HEK293 (cell line): ENCODE measurements at regions not wholly inside any gene's neighbourhood (a gene's known extent, or its start where the extent isn't known, plus 50 kb on each side); places are given as distances from the start of the nearest gene placed in this dataset.

ENCODE experiments used
- CTCF ChIA-PET: fragments of 350-600 bp; formaldehyde crosslinking; extraction: SDS; loops from one replicate; lab custom pipeline; 2021; ENCODE audit warnings: antibody characterized with exemption; lab: Yijun Ruan, JAX
- POLR2A ChIA-PET: fragments of 300-600 bp; formaldehyde crosslinking; extraction: SDS; loops from one replicate; lab custom pipeline; 2020; ENCODE audit warnings: antibody characterized with exemption, inconsistent platforms; lab: Yijun Ruan, JAX
- H3K27ac ChIP-seq: fragments of 200-500 bp; sonication (Bioruptor generic); 2 replicates; pipeline ENCODE4 v1.5.1; 2014; ENCODE audit warnings: low read depth, low read length, control low read depth, inconsistent platforms; ENCODE audit errors: extremely low read depth
- H3K36me3 ChIP-seq, 2 experiments: fragments of 200-500 bp in 1 of 2; sonication (Bioruptor generic) in 1 of 2; 1 replicate in 1 of 2; 2 replicates in 1 of 2; pipeline ENCODE4 v1.5.1; 2014 to 2017; ENCODE audit warnings: inconsistent platforms in 2 of 2, low read length in 2 of 2; ENCODE audit not compliant: control insufficient read depth in 2 of 2, insufficient read depth in 1 of 2
- H3K4me1 ChIP-seq: fragments of 200-500 bp; sonication (Bioruptor generic); 2 replicates; pipeline ENCODE4 v1.5.1; 2014; ENCODE audit warnings: mild to moderate bottlenecking, low read length, inconsistent platforms; ENCODE audit not compliant: control insufficient read depth, insufficient read depth
- H3K4me3 ChIP-seq: 2 replicates; pipeline ENCODE4 v1.5.1; 2011; ENCODE audit warnings: low read depth, mild to moderate bottlenecking, control low read depth, low read length, moderate library complexity
- H3K9me3 ChIP-seq: fragments of 200-500 bp; sonication (Bioruptor generic); 2 replicates; pipeline ENCODE4 v1.5.1; 2014; ENCODE audit warnings: low read depth, low read length, inconsistent platforms; ENCODE audit not compliant: control insufficient read depth, insufficient read depth
- KLF1 ChIP-seq: fragments of 450-650 bp; formaldehyde crosslinking; IDR thresholded peaks from 2 replicates; pipeline ENCODE4 v1.5.1; 2016; ENCODE audit warnings: missing biosample characterization, missing genetic modification characterization
- KLF9 ChIP-seq: fragments of 450-650 bp; formaldehyde crosslinking; IDR thresholded peaks from 2 replicates; pipeline ENCODE4 v1.5.1; 2016; ENCODE audit warnings: missing biosample characterization, missing genetic modification characterization, low read depth
- PRDM6 ChIP-seq: fragments of 450-650 bp; formaldehyde crosslinking; IDR thresholded peaks from 2 replicates; pipeline ENCODE4 v1.5.1; 2017; ENCODE audit warnings: missing biosample characterization, missing genetic modification characterization
- SP3 ChIP-seq: fragments of 450-650 bp; formaldehyde crosslinking; IDR thresholded peaks from 2 replicates; pipeline ENCODE4 v1.5.1; 2016; ENCODE audit warnings: missing biosample characterization, missing genetic modification characterization
- ZFHX2 ChIP-seq: fragments of 450-650 bp; formaldehyde crosslinking; conservative IDR thresholded peaks from 2 replicates; pipeline ENCODE4 v1.5.1; 2016; ENCODE audit warnings: missing biosample characterization, missing genetic modification characterization
- ZNF362 ChIP-seq: fragments of 450-650 bp; formaldehyde crosslinking; IDR thresholded peaks from 2 replicates; pipeline ENCODE4 v1.5.1; 2016; ENCODE audit warnings: missing biosample characterization, missing genetic modification characterization
- ZNF366 ChIP-seq: fragments of 450-650 bp; formaldehyde crosslinking; conservative IDR thresholded peaks from 2 replicates; pipeline ENCODE4 v1.5.1; 2016; ENCODE audit warnings: missing biosample characterization, missing genetic modification characterization
- ZNF391 ChIP-seq: fragments of 450-650 bp; formaldehyde crosslinking; IDR thresholded peaks from 2 replicates; pipeline ENCODE4 v1.5.1; 2016; ENCODE audit warnings: low read depth, missing biosample characterization, missing genetic modification characterization, borderline replicate concordance
- ZNF560 ChIP-seq: fragments of 450-650 bp; formaldehyde crosslinking; IDR thresholded peaks from 2 replicates; pipeline ENCODE4 v1.5.1; 2017; ENCODE audit warnings: missing biosample characterization, missing genetic modification characterization, borderline replicate concordance
- ZNF701 ChIP-seq: fragments of 450-650 bp; formaldehyde crosslinking; IDR thresholded peaks from 2 replicates; pipeline ENCODE4 v1.5.1; 2016; ENCODE audit warnings: missing biosample characterization, missing genetic modification characterization
- ZNF792 ChIP-seq: fragments of 450-650 bp; formaldehyde crosslinking; IDR thresholded peaks from 2 replicates; pipeline ENCODE4 v1.5.1; 2016; ENCODE audit warnings: missing biosample characterization, missing genetic modification characterization
- ZSCAN23 ChIP-seq: fragments of 450-650 bp; formaldehyde crosslinking; IDR thresholded peaks from 2 replicates; pipeline ENCODE4 v1.5.1; 2016; ENCODE audit warnings: missing biosample characterization, missing genetic modification characterization
- ZSCAN30 ChIP-seq: fragments of 450-650 bp; IDR thresholded peaks from 2 replicates; pipeline ENCODE4 v1.5.1; 2018; ENCODE audit warnings: missing biosample characterization, mild to moderate bottlenecking, missing genetic modification characterization, moderate library complexity
- TF ChIP-seq, protein P1 (sequence below): fragments of 450-650 bp; formaldehyde crosslinking; IDR thresholded peaks from 2 replicates; pipeline ENCODE4 v1.5.1; 2016; ENCODE audit warnings: missing biosample characterization, missing genetic modification characterization
- TF ChIP-seq, protein P2 (sequence below): fragments of 450-650 bp; formaldehyde crosslinking; IDR thresholded peaks from 2 replicates; pipeline ENCODE4 v1.5.1; 2017; ENCODE audit warnings: missing biosample characterization, missing genetic modification characterization
- TF ChIP-seq, protein P3 (sequence below): fragments of 450-650 bp; formaldehyde crosslinking; IDR thresholded peaks from 2 replicates; pipeline ENCODE4 v1.5.1; 2017; ENCODE audit warnings: missing biosample characterization, missing genetic modification characterization

DNA sequence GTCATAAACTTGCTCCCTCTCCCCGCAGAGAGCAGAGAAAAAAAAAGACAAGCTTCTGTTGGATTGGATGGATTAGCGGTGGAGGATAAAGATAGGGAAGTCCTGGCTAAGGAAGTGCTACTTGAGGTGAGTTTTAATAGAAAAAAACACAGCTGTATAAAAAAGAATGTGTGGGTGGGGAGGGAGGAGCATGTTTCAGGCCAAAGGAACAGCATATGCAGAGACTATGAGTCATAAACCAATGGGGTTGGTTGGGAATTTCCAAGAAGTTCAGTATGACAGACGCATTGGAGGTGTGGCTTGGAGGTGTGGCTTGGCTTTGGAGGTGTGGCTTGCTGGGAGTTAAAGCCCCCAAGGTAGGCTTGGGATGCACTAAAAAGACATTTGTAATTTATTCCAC lies 103.0 kb upstream of the LSM8 start (continued):
- TF ChIP-seq ZNF362 (peak; percentile 93), ZFHX2 (tag by site-specific recombination) (peak; percentile 40; the same call in 1 of the 2 replicates), KLF9 (no peak), SP3 (peak; percentile 45)

DNA sequence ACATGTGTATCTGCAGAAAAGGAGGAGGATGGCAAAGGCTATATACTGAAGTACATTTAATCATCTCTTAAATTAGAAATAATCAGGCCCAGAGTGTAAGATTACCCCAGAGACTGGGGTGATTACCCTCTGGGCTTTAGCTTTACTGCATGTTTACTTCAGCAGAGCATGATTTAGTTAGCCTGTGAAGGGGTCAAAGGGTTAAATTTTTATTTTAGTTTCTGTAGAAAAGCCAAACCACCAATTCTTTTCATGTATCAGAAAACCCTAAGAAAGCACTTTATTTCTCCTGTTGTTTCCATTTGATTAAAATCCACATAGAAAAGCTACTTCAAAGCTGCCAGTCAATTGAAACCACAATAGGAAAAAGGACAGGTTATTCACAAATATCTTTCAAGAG lies 101.5 kb upstream of the LSM8 start:
- H3K9me3 ChIP-seq, result no peaks in the 10 kb centered on the region
- H3K4me3 ChIP-seq, result no peak overlapping the region
- ChIA-PET POLR2A (no interaction called here), CTCF (interaction anchor here (0.6 to 0.8 kb wide), 2 partner anchors 101 to 128 kb away, joined by 4 read pairs; no protein-coding TSS in a partner anchor)
- no peaks in the 10 kb centered on the region for H3K36me3 ChIP-seq
- no peaks in the 10 kb centered on the region for H3K4me1 ChIP-seq
- 0 out of 2 replicates have a peak, but pooled peaks have one; percentile 15 for TF ChIP-seq PRDM6 (tag by site-specific recombination)
- no peak for TF ChIP-seq ZNF792 (tag by site-specific recombination)
- H3K27ac ChIP-seq, result no peak overlapping the region

GRCh38 chr7:118085000-118085399 lies 99.0 kb upstream of the LSM8 start:
- CTCF ChIA-PET, result interaction anchor here (1.0 kb wide), 1 partner anchor 92 kb away, joined by 3 read pairs; no protein-coding TSS in a partner anchor
- H3K4me1 ChIP-seq, result no peaks in the 10 kb centered on the region
- TF ChIP-seq ZNF391 (no peak), ZNF366 (no peak), ZSCAN23 (tag by site-specific recombination) (no peak), KLF1 (no peak), ZSCAN30 (no peak), ZNF701 (tag by site-specific recombination) (no peak), ZNF560 (no peak)
- TF ChIP-seq, protein P1, sequence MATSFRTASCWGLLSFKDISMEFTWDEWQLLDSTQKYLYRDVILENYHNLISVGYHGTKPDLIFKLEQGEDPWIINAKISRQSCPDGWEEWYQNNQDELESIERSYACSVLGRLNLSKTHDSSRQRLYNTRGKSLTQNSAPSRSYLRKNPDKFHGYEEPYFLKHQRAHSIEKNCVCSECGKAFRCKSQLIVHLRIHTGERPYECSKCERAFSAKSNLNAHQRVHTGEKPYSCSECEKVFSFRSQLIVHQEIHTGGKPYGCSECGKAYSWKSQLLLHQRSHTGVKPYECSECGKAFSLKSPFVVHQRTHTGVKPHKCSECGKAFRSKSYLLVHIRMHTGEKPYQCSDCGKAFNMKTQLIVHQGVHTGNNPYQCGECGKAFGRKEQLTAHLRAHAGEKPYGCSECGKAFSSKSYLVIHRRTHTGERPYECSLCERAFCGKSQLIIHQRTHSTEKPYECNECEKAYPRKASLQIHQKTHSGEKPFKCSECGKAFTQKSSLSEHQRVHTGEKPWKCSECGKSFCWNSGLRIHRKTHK (tag by site-specific recombination), result no peak
- TF ChIP-seq, protein P2, sequence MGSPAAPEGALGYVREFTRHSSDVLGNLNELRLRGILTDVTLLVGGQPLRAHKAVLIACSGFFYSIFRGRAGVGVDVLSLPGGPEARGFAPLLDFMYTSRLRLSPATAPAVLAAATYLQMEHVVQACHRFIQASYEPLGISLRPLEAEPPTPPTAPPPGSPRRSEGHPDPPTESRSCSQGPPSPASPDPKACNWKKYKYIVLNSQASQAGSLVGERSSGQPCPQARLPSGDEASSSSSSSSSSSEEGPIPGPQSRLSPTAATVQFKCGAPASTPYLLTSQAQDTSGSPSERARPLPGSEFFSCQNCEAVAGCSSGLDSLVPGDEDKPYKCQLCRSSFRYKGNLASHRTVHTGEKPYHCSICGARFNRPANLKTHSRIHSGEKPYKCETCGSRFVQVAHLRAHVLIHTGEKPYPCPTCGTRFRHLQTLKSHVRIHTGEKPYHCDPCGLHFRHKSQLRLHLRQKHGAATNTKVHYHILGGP (tag by site-specific recombination), result no peak
- TF ChIP-seq, protein P3, sequence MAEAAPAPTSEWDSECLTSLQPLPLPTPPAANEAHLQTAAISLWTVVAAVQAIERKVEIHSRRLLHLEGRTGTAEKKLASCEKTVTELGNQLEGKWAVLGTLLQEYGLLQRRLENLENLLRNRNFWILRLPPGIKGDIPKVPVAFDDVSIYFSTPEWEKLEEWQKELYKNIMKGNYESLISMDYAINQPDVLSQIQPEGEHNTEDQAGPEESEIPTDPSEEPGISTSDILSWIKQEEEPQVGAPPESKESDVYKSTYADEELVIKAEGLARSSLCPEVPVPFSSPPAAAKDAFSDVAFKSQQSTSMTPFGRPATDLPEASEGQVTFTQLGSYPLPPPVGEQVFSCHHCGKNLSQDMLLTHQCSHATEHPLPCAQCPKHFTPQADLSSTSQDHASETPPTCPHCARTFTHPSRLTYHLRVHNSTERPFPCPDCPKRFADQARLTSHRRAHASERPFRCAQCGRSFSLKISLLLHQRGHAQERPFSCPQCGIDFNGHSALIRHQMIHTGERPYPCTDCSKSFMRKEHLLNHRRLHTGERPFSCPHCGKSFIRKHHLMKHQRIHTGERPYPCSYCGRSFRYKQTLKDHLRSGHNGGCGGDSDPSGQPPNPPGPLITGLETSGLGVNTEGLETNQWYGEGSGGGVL (tag by site-specific recombination), result no peak
- H3K9me3 ChIP-seq, result no peaks in the 10 kb centered on the region
- no peaks in the 10 kb centered on the region for H3K36me3 ChIP-seq
- no peak overlapping the region for H3K4me3 ChIP-seq
- POLR2A ChIA-PET, result no interaction called here
- H3K27ac ChIP-seq, result no peak overlapping the region
